Upper lobe of left lung (tissue), 4 donors: ENCODE measurements at regions not wholly inside any gene's neighbourhood (a gene's known extent, or its start where the extent isn't known, plus 50 kb on each side); places are given as distances from the start of the nearest gene placed in this dataset.

Experiments used
- CTCF ChIP-seq, 6 experiments: fragments of 450-650 bp in 4 of 6; fragments of 200-600 bp in 2 of 6; sonication (generic) in 2 of 6; IDR thresholded peaks; one replicate each; pipeline ENCODE4 v1.5.1; 2016 to 2019; ENCODE audit warnings: antibody characterized with exemption in 6 of 6
- EP300 ChIP-seq, 4 donors: sonication (generic); formaldehyde crosslinking; IDR thresholded peaks; one replicate each; pipeline ENCODE4 v1.5.1; 2017; ENCODE audit warnings: antibody characterized with exemption in 4 of 4, control low read depth in 2 of 4

GRCh38 chr17:34098699-34099098 is 156.4 kb upstream of the CCL2 start:
- TF ChIP-seq CTCF (IDR thresholded peaks at IDR 0.05) (no peak), EP300 (IDR thresholded peaks at IDR 0.05) (no peak)
